ENCODE measurements at regions not wholly inside any gene's neighbourhood (a gene's known extent, or its start where the extent isn't known, plus 50 kb on each side); places are given as distances from the start of the nearest gene placed in this dataset.
"Not testable (repeated sequence)": the region's sequence is repeated elsewhere in the genome, so short reads cannot be mapped to it uniquely, and the experiment has no call there.

- peak; percentile 97 for DNase-seq (ENCODE audit: low spot score)
- no peaks in the 10 kb centered on the region for H3K9me3 Mint-ChIP-seq (ENCODE audit: low read depth)
- no peaks in the 10 kb centered on the region for H3K27me3 Mint-ChIP-seq (ENCODE audit: low read depth)
- H3K4me3 Mint-ChIP-seq (ENCODE audit: unreplicated experiment): peak overlapping the region; percentile 54
- peaks cover 48% of the 10 kb centered on the region for H3K4me1 Mint-ChIP-seq (ENCODE audit: low read depth)
- no peaks in the 10 kb centered on the region for H3K36me3 Mint-ChIP-seq (ENCODE audit: low read depth)
- H3K27ac Mint-ChIP-seq (ENCODE audit: unreplicated experiment): peak overlapping the region; percentile 95
- no peak for TF ChIP-seq CTCF (IDR thresholded peaks at IDR 0.05)
Measured at GRCh38 chr16:88264641-88265285, 118.0 kb upstream of the ZNF469 start.

GRCh38 chr16:88265286-88265938, 117.3 kb upstream of the ZNF469 start:
- Mint-ChIP-seq H3K4me1 (ENCODE audit: low read depth) (peaks cover 50% of the 10 kb centered on the region), H3K27ac (ENCODE audit: unreplicated experiment) (peak overlapping the region; percentile 95)
- DNase-seq (ENCODE audit: low spot score): peak; percentile 81
- not testable (repeated sequence) for H3K27me3 Mint-ChIP-seq (ENCODE audit: low read depth); H3K9me3 Mint-ChIP-seq (ENCODE audit: low read depth); H3K36me3 Mint-ChIP-seq (ENCODE audit: low read depth); H3K4me3 Mint-ChIP-seq (ENCODE audit: unreplicated experiment)

- not testable (repeated sequence) for H3K9me3 Mint-ChIP-seq (ENCODE audit: low read depth); H3K4me3 Mint-ChIP-seq (ENCODE audit: unreplicated experiment); H3K27ac Mint-ChIP-seq (ENCODE audit: unreplicated experiment); H3K27me3 Mint-ChIP-seq (ENCODE audit: low read depth); H3K36me3 Mint-ChIP-seq (ENCODE audit: low read depth)
- H3K4me1 Mint-ChIP-seq (ENCODE audit: low read depth): peaks cover 54% of the 10 kb centered on the region
- peak; percentile 61 for DNase-seq (ENCODE audit: low spot score)
Measured at GRCh38 chr16:88266036-88266435, 116.7 kb upstream of the ZNF469 start.

GRCh38 chr16:88266935-88267551, 115.7 kb upstream of the ZNF469 start:
- not testable (repeated sequence) for H3K4me3 Mint-ChIP-seq (ENCODE audit: unreplicated experiment); H3K36me3 Mint-ChIP-seq (ENCODE audit: low read depth); H3K27me3 Mint-ChIP-seq (ENCODE audit: low read depth); H3K9me3 Mint-ChIP-seq (ENCODE audit: low read depth)
- peak overlapping the region; percentile 32 for H3K27ac Mint-ChIP-seq (ENCODE audit: unreplicated experiment)
- H3K4me1 Mint-ChIP-seq (ENCODE audit: low read depth): peaks cover 55% of the 10 kb centered on the region
- peak; percentile 80 for DNase-seq (ENCODE audit: low spot score)

GRCh38 chr16:88268186-88268970, 114.4 kb upstream of the ZNF469 start:
- H3K9me3 Mint-ChIP-seq (ENCODE audit: low read depth); H3K27ac Mint-ChIP-seq (ENCODE audit: unreplicated experiment); H3K4me3 Mint-ChIP-seq (ENCODE audit: unreplicated experiment); H3K36me3 Mint-ChIP-seq (ENCODE audit: low read depth); H3K27me3 Mint-ChIP-seq (ENCODE audit: low read depth): not testable (repeated sequence)
- DNase-seq (ENCODE audit: low spot score): peak; percentile 64
- H3K4me1 Mint-ChIP-seq (ENCODE audit: low read depth): peaks cover 44% of the 10 kb centered on the region

GRCh38 chr16:88270171-88270790, 112.5 kb upstream of the ZNF469 start:
- DNase-seq (ENCODE audit: low spot score): peak; percentile 75
- H3K4me3 Mint-ChIP-seq (ENCODE audit: unreplicated experiment); H3K27me3 Mint-ChIP-seq (ENCODE audit: low read depth); H3K36me3 Mint-ChIP-seq (ENCODE audit: low read depth); H3K9me3 Mint-ChIP-seq (ENCODE audit: low read depth): not testable (repeated sequence)
- H3K4me1 Mint-ChIP-seq (ENCODE audit: low read depth): peaks cover 38% of the 10 kb centered on the region
- H3K27ac Mint-ChIP-seq (ENCODE audit: unreplicated experiment): peak overlapping the region; percentile 86

- peak; percentile 51 for DNase-seq (ENCODE audit: low spot score)
- not testable (repeated sequence) for H3K4me3 Mint-ChIP-seq (ENCODE audit: unreplicated experiment); H3K36me3 Mint-ChIP-seq (ENCODE audit: low read depth); H3K9me3 Mint-ChIP-seq (ENCODE audit: low read depth); H3K27me3 Mint-ChIP-seq (ENCODE audit: low read depth); H3K27ac Mint-ChIP-seq (ENCODE audit: unreplicated experiment)
- H3K4me1 Mint-ChIP-seq (ENCODE audit: low read depth): peaks cover 34% of the 10 kb centered on the region
Measured at GRCh38 chr16:88271296-88271695, 111.5 kb upstream of the ZNF469 start.

- H3K9me3 Mint-ChIP-seq (ENCODE audit: low read depth); H3K27me3 Mint-ChIP-seq (ENCODE audit: low read depth); H3K27ac Mint-ChIP-seq (ENCODE audit: unreplicated experiment); DNase-seq (ENCODE audit: low spot score); H3K4me3 Mint-ChIP-seq (ENCODE audit: unreplicated experiment); H3K36me3 Mint-ChIP-seq (ENCODE audit: low read depth): not testable (repeated sequence)
- peaks cover 30% of the 10 kb centered on the region for H3K4me1 Mint-ChIP-seq (ENCODE audit: low read depth)
Measured at GRCh38 chr16:88271776-88272175, 111.0 kb upstream of the ZNF469 start.

- H3K27me3 Mint-ChIP-seq (ENCODE audit: low read depth); H3K4me3 Mint-ChIP-seq (ENCODE audit: unreplicated experiment); H3K36me3 Mint-ChIP-seq (ENCODE audit: low read depth); H3K9me3 Mint-ChIP-seq (ENCODE audit: low read depth); DNase-seq (ENCODE audit: low spot score); H3K27ac Mint-ChIP-seq (ENCODE audit: unreplicated experiment): not testable (repeated sequence)
- peaks cover 26% of the 10 kb centered on the region for H3K4me1 Mint-ChIP-seq (ENCODE audit: low read depth)
Measured at GRCh38 chr16:88272437-88272836, 110.3 kb upstream of the ZNF469 start.

- H3K9me3 Mint-ChIP-seq (ENCODE audit: low read depth); H3K4me3 Mint-ChIP-seq (ENCODE audit: unreplicated experiment); H3K36me3 Mint-ChIP-seq (ENCODE audit: low read depth); H3K27me3 Mint-ChIP-seq (ENCODE audit: low read depth); H3K27ac Mint-ChIP-seq (ENCODE audit: unreplicated experiment); DNase-seq (ENCODE audit: low spot score): not testable (repeated sequence)
- H3K4me1 Mint-ChIP-seq (ENCODE audit: low read depth): peaks cover 23% of the 10 kb centered on the region
Measured at GRCh38 chr16:88274126-88274750, 108.5 kb upstream of the ZNF469 start.

Data from chondrocyte (in vitro differentiated cells).